OCI-LY7 (cell line): ENCODE measurements at regions not wholly inside any gene's neighbourhood (a gene's known extent, or its start where the extent isn't known, plus 50 kb on each side); places are given as distances from the start of the nearest gene placed in this dataset.

ENCODE experiments used
- BruUV-seq: library from RNA; stranded (reverse); fragments of 400-500 nt; replicated peaks from 2 replicates; lab custom pipeline; 2021; lab: Mats Ljungman, UMichigan
- CTCF ChIA-PET: fragments of 300-600 bp; sonication (Branson Sonifier 250); formaldehyde crosslinking; loops from one replicate; lab custom pipeline; 2022; ENCODE audit warnings: antibody characterized with exemption; ENCODE audit not compliant: unreplicated experiment; lab: Charles Lee
- POLR2A ChIA-PET: fragments of 300-600 bp; sonication (Branson Sonifier 250); formaldehyde crosslinking; loops from one replicate; lab custom pipeline; 2022; ENCODE audit warnings: antibody characterized with exemption; lab: Charles Lee
- DNase-seq: peaks from one replicate; pipeline ENCODE4 v3.0.0-alpha.2; 2015; ENCODE audit warnings: low spot score
- H2AFZ ChIP-seq: fragments of 200-600 bp; sonication (generic), shearing (Covaris generic); 2 replicates; pipeline ENCODE4 v1.6.1; 2014; ENCODE audit warnings: mild to moderate bottlenecking, antibody characterized with exemption, low read length, moderate library complexity
- H3K27ac ChIP-seq: fragments of 200-600 bp; sonication (generic); 2 replicates; pipeline ENCODE4 v1.5.1; 2014; ENCODE audit warnings: mixed run types, low read depth, mild to moderate bottlenecking, moderate library complexity, low read length, inconsistent platforms; ENCODE audit not compliant: poor library complexity, severe bottlenecking
- H3K36me3 ChIP-seq: fragments of 200-600 bp; sonication (generic); 2 replicates; pipeline ENCODE4 v1.6.1; 2014; ENCODE audit warnings: mild to moderate bottlenecking, antibody characterized with exemption, low read length, moderate library complexity, mixed read lengths; ENCODE audit not compliant: insufficient read depth
- H3K4me1 ChIP-seq: fragments of 200-600 bp; sonication (generic); 2 replicates; pipeline ENCODE4 v1.5.1; 2014; ENCODE audit warnings: mild to moderate bottlenecking, low read length; ENCODE audit not compliant: insufficient read depth, poor library complexity, severe bottlenecking
- H3K4me2 ChIP-seq: fragments of 200-600 bp; sonication (generic); 2 replicates; pipeline ENCODE4 v1.6.1; 2014; ENCODE audit warnings: mild to moderate bottlenecking, low read length
- H3K4me3 ChIP-seq: fragments of 200-600 bp; sonication (generic); 2 replicates; pipeline ENCODE4 v1.5.1; 2014; ENCODE audit warnings: mild to moderate bottlenecking, low read depth, low read length; ENCODE audit not compliant: poor library complexity, severe bottlenecking
- H3K79me2 ChIP-seq: fragments of 200-600 bp; sonication (generic); 2 replicates; pipeline ENCODE4 v1.6.1; 2016; ENCODE audit warnings: low read depth, mild to moderate bottlenecking, low read length, moderate library complexity, mixed read lengths; ENCODE audit not compliant: insufficient read depth
- H3K9me2 ChIP-seq: fragments of 200-600 bp; sonication (generic); 2 replicates; pipeline ENCODE4 v1.6.1; 2016; ENCODE audit warnings: mild to moderate bottlenecking, low read length, mixed read lengths; ENCODE audit not compliant: insufficient read depth
- H3K9me3 ChIP-seq: fragments of 200-600 bp; sonication (generic); 2 replicates; pipeline ENCODE4 v1.6.1; 2014; ENCODE audit warnings: mild to moderate bottlenecking, mixed run types, low read length, mixed read lengths
- H4K20me1 ChIP-seq: fragments of 200-600 bp; sonication (generic); 2 replicates; pipeline ENCODE4 v1.6.1; 2014; ENCODE audit warnings: mild to moderate bottlenecking, antibody characterized with exemption, low read length, moderate library complexity, mixed read lengths; ENCODE audit not compliant: insufficient read depth
- CTCF ChIP-seq: fragments of 200-600 bp; sonication (generic); conservative IDR thresholded peaks from 2 replicates; pipeline ENCODE4 v1.5.1; 2014; ENCODE audit warnings: mild to moderate bottlenecking, antibody characterized with exemption, low read length, moderate library complexity, mixed read lengths
- EZH2phosphoT487 ChIP-seq: fragments of 200-600 bp; sonication (generic); IDR thresholded peaks from 2 replicates; pipeline ENCODE4 v1.6.1; 2018; ENCODE audit warnings: low read depth, borderline replicate concordance, mild to moderate bottlenecking, mixed run types, antibody characterized with exemption, low read length, moderate library complexity, mixed read lengths
- intact Hi-C: fragments of 100-400 bp; cut with micrococcal nuclease; formaldehyde crosslinking; loops from one replicate; pipeline ENCODE4 v1.10.0; 2022; ENCODE audit not compliant: unreplicated experiment

- Histone ChIP-seq H2AFZ (no peak overlapping the region), H3K79me2 (no peaks in the 10 kb centered on the region), H3K9me3 (peaks cover 18% of the 10 kb centered on the region), H3K4me2 (no peak overlapping the region), H4K20me1 (no peaks in the 10 kb centered on the region), H3K27ac (no peak overlapping the region), H3K9me2 (no peaks in the 10 kb centered on the region), H3K36me3 (no peaks in the 10 kb centered on the region), H3K4me1 (no peaks in the 10 kb centered on the region), H3K4me3 (no peak overlapping the region)
- DNase-seq = no peak
- no TSS peak for BruUV-seq
- intact Hi-C loops = no loop called here
- ChIA-PET CTCF (no interaction called here), POLR2A (no interaction called here)
- TF ChIP-seq CTCF (no peak), EZH2phosphoT487 (no peak)
Measured at GRCh38 chr21:27212441-27212840, 245.6 kb upstream of the ADAMTS5 start.

GRCh38 chr21:27209546-27209945 lies 242.7 kb upstream of the ADAMTS5 start:
- H3K4me1 ChIP-seq = no peaks in the 10 kb centered on the region
- H3K36me3 ChIP-seq = no peaks in the 10 kb centered on the region
- POLR2A ChIA-PET = interaction anchor here (0.7 kb wide), 1 partner anchor 209 kb away, joined by 4 read pairs; no protein-coding TSS in a partner anchor
- CTCF ChIA-PET = no interaction called here
- no peaks in the 10 kb centered on the region for H3K79me2 ChIP-seq
- DNase-seq = no peak
- TF ChIP-seq CTCF (no peak), EZH2phosphoT487 (no peak)
- H3K9me3 ChIP-seq = peaks cover 23% of the 10 kb centered on the region
- no peaks in the 10 kb centered on the region for H4K20me1 ChIP-seq
- H2AFZ ChIP-seq = no peak overlapping the region
- intact Hi-C loops = no loop called here
- no TSS peak for BruUV-seq
- H3K27ac ChIP-seq = no peak overlapping the region
- H3K9me2 ChIP-seq = no peaks in the 10 kb centered on the region
- H3K4me3 ChIP-seq = no peak overlapping the region
- H3K4me2 ChIP-seq = no peak overlapping the region

GRCh38 chr21:27206368-27206982 lies 239.6 kb upstream of the ADAMTS5 start:
- ChIA-PET POLR2A (no interaction called here), CTCF (no interaction called here)
- TF ChIP-seq EZH2phosphoT487 = no peak
- TF ChIP-seq CTCF = no peak
- no peak overlapping the region for H3K4me2 ChIP-seq
- no peak overlapping the region for H2AFZ ChIP-seq
- H3K9me3 ChIP-seq = peaks cover 19% of the 10 kb centered on the region
- no TSS peak for BruUV-seq
- H3K36me3 ChIP-seq = no peaks in the 10 kb centered on the region
- H3K4me3 ChIP-seq = no peak overlapping the region
- intact Hi-C loops = no loop called here
- no peaks in the 10 kb centered on the region for H4K20me1 ChIP-seq
- no peaks in the 10 kb centered on the region for H3K79me2 ChIP-seq
- no peak for DNase-seq
- no peaks in the 10 kb centered on the region for H3K9me2 ChIP-seq
- H3K27ac ChIP-seq = no peak overlapping the region
- H3K4me1 ChIP-seq = no peaks in the 10 kb centered on the region
